Omental fat pad (tissue), 3 donors: ENCODE measurements at regions not wholly inside any gene's neighbourhood (a gene's known extent, or its start where the extent isn't known, plus 50 kb on each side); places are given as distances from the start of the nearest gene placed in this dataset.
"Not testable (repeated sequence)": the region's sequence is repeated elsewhere in the genome, so short reads cannot be mapped to it uniquely, and the experiment has no call there.

Experiments used
- ATAC-seq: fragments of 150-250 bp; one replicate; pipeline ENCODE4 v1.9.1; 2016; ENCODE audit warnings: mild to moderate bottlenecking, moderate library complexity; ENCODE audit not compliant: low FRiP score
- DNase-seq: peaks from one replicate; pipeline ENCODE4 v3.0.0-alpha.2; 2019; ENCODE audit warnings: low spot score
- TF ChIP-seq, protein P1 (sequence below), 3 donors: fragments of 450-650 bp; IDR thresholded peaks; one replicate each; pipeline ENCODE4 v1.5.1; 2016 to 2017; ENCODE audit warnings: antibody characterized with exemption in 3 of 3, mild to moderate bottlenecking in 3 of 3, moderate library complexity in 2 of 3

DNA sequence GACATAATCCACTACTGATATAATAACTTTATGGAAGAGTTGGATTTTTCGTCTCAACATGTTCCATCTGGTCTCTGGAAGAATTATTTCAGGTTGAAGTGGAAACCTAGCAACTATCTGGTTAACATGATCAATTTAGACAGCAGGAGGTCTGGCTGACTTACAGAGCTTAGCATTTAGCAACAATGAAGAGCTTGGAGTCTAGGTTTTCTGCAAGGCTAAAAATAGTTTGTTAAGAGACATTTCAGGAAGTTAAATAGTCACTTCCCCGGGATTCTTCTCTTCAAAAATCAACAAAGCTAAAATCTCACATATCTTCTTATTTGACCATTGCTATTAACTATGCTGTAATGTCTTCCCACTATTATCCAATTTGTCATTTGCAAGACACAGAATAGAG is 418.6 kb upstream of the DIPK2B start:
- no peak for ATAC-seq
- TF ChIP-seq, protein P1, sequence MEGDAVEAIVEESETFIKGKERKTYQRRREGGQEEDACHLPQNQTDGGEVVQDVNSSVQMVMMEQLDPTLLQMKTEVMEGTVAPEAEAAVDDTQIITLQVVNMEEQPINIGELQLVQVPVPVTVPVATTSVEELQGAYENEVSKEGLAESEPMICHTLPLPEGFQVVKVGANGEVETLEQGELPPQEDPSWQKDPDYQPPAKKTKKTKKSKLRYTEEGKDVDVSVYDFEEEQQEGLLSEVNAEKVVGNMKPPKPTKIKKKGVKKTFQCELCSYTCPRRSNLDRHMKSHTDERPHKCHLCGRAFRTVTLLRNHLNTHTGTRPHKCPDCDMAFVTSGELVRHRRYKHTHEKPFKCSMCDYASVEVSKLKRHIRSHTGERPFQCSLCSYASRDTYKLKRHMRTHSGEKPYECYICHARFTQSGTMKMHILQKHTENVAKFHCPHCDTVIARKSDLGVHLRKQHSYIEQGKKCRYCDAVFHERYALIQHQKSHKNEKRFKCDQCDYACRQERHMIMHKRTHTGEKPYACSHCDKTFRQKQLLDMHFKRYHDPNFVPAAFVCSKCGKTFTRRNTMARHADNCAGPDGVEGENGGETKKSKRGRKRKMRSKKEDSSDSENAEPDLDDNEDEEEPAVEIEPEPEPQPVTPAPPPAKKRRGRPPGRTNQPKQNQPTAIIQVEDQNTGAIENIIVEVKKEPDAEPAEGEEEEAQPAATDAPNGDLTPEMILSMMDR (IDR thresholded peaks at IDR 0.05): no peak
- DNase-seq: no peak

DNA sequence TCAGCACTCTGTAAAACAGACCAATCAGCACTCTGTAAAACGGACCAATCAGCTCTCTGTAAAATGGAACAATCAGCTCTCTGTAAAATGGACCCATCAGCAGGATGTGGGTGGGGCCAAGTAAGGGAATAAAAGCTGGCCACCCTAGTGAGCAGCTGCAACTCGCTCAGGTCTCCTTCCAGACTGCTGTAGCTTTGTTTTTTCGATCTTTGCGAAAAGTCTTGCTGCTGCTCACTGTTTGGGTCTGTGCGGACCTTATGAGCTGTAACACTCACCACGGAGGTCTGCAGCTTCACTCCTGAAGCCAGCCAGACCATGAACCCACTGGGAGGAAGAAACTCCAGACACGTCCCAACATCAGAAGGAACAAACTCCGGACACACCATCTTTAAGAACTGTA is 414.9 kb upstream of the DIPK2B start:
- ATAC-seq, DNase-seq: not testable (repeated sequence)

DNA sequence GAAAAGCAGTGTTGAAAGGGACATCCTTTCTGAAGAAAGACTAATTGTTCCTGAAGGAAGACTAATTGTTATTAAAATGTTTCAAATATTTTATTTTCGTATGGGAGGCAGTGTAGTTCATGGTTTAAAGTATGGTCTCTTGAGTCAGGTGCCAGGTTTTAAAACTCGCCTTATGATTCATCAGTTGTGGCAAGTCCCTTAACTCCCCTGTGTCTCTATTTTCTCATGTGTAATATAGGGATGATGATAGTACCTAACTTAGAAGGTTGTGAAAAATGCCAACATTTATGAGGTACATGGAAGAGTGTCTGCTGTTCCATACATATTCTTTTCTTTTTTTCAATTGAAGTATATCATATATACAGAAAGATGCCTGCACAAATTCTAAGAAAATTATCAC is 414.2 kb upstream of the DIPK2B start:
- TF ChIP-seq, protein P1 (IDR thresholded peaks at IDR 0.05): no peak
- ATAC-seq: no peak

DNA sequence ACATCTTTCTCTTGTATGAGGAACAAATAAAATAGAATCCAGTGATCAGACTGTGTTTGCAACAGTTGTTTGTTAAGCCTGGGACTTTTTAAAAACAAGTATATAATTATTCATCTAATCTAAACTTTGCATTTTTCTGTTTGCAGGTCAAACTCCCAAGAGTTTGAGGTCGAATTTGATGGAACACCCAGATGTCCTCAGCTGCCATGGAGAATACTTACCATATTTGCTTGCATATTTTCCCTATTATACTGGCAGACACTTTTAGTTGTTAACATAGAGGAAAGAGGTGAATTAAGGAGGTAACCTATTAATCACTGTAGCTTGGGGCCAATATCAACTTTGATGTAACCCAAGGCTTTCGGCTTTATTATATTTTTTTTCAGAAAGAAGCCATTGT is 401.5 kb upstream of the DIPK2B start:
- DNase-seq: no peak
- no peak for ATAC-seq
- TF ChIP-seq, protein P1 (IDR thresholded peaks at IDR 0.05): no peak

More for the DNA sequence above, 414.2 kb upstream of the DIPK2B start:
- no peak for DNase-seq

DNA sequence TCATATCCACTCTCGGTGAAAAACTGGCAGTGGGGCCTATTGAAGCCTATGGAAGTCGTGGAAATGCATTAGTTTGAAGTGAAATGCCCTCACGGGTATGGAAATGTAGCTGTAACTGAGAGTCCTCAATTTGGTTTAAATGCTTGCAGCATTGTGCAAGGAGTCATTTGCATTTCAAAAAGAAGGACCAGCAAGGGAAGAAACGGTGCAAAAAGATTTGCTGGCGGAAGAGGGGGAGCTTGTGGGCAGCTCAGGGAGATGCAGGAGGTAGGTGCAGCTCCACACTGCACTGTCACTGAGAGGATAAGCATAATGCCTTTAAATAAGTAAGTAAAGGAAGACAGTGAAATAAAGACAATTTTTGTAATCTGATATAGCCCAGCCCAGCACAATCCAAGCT is 400.4 kb upstream of the DIPK2B start:
- TF ChIP-seq, protein P1 (IDR thresholded peaks at IDR 0.05): no peak
- no peak for ATAC-seq
- no peak for DNase-seq

GRCh38 chrX:45598861-45599260 is 398.2 kb upstream of the DIPK2B start:
- no peak for DNase-seq
- TF ChIP-seq, protein P1 (IDR thresholded peaks at IDR 0.05): no peak
- ATAC-seq: no peak

- TF ChIP-seq, protein P1 (IDR thresholded peaks at IDR 0.05): no peak
Measured at GRCh38 chrX:45596188-45596808, 395.6 kb upstream of the DIPK2B start.

More at GRCh38 chrX:45596188-45596808, 395.6 kb upstream of the DIPK2B start:
- no peak for DNase-seq
- no peak for ATAC-seq
